Colonic mucosa (tissue), 4 donors: ENCODE measurements at regions not wholly inside any gene's neighbourhood (a gene's known extent, or its start where the extent isn't known, plus 50 kb on each side); places are given as distances from the start of the nearest gene placed in this dataset.

Experiments
- DNase-seq: peaks from one replicate; pipeline ENCODE4 v3.0.0-alpha.2; 2020
- H3K27ac ChIP-seq: fragments of 200-600 bp; one replicate; pipeline ENCODE4 v1.8.0; 2021
- H3K27me3 ChIP-seq: fragments of 200-600 bp; one replicate; pipeline ENCODE4 v1.8.0; 2021
- H3K36me3 ChIP-seq: fragments of 200-600 bp; one replicate; pipeline ENCODE4 v1.8.0; 2021
- H3K4me1 ChIP-seq: fragments of 200-600 bp; one replicate; pipeline ENCODE4 v1.8.0; 2021; ENCODE audit warnings: mild to moderate bottlenecking
- H3K4me3 ChIP-seq: fragments of 200-600 bp; one replicate; pipeline ENCODE4 v1.8.0; 2021
- H3K9ac ChIP-seq, 2 donors: one replicate each; pipeline ENCODE4 v1.7.0; 2013; ENCODE audit warnings: control low read depth in 2 of 2, low read depth in 2 of 2, low read length in 2 of 2
- H3K9me3 ChIP-seq: fragments of 200-600 bp; one replicate; pipeline ENCODE4 v1.8.0; 2021
- CTCF ChIP-seq: fragments of 200-600 bp; IDR thresholded peaks from one replicate; pipeline ENCODE4 v1.8.0; 2022; ENCODE audit warnings: antibody characterized with exemption, mild to moderate bottlenecking
- intact Hi-C: fragments of 100-400 bp; cut with DNase I; formaldehyde crosslinking; loops from one replicate; pipeline ENCODE4 v1.14.1; 2022
- donor health status: healthy.
- donor health status: DM: no; HTN: no; CAD: no.
- donor health status: DM: no; HTN: no; CAD: no.

- intact Hi-C loops, result no loop called here
- H3K27me3 ChIP-seq, result no peaks in the 10 kb centered on the region
Measured at GRCh38 chr2:176643646-176644045, 374.4 kb downstream of the MTX2 start.

GRCh38 chr2:176645494-176645893 is 376.3 kb downstream of the MTX2 start:
- Histone ChIP-seq H3K4me1 (no peaks in the 10 kb centered on the region), H3K9ac (no peak overlapping the region), H3K9me3 (no peaks in the 10 kb centered on the region), H3K4me3 (no peak overlapping the region), H3K27me3 (no peaks in the 10 kb centered on the region), H3K36me3 (no peaks in the 10 kb centered on the region), H3K27ac (no peak overlapping the region)
- no peak for TF ChIP-seq CTCF
- no peak for DNase-seq
- intact Hi-C loops, result no loop called here

More at GRCh38 chr2:176643646-176644045, 374.4 kb downstream of the MTX2 start:
- H3K36me3 ChIP-seq, result no peaks in the 10 kb centered on the region
- no peak overlapping the region for H3K9ac ChIP-seq
- H3K9me3 ChIP-seq, result no peaks in the 10 kb centered on the region
- H3K27ac ChIP-seq, result no peak overlapping the region
- no peak for TF ChIP-seq CTCF
- no peaks in the 10 kb centered on the region for H3K4me1 ChIP-seq
- H3K4me3 ChIP-seq, result no peak overlapping the region
- no peak for DNase-seq

- no peak for TF ChIP-seq CTCF
- intact Hi-C loops, result no loop called here
- Histone ChIP-seq H3K9me3 (no peaks in the 10 kb centered on the region), H3K27ac (no peak overlapping the region), H3K4me3 (no peak overlapping the region), H3K9ac (no peak overlapping the region), H3K4me1 (no peaks in the 10 kb centered on the region), H3K27me3 (no peaks in the 10 kb centered on the region), H3K36me3 (no peaks in the 10 kb centered on the region)
- no peak for DNase-seq
Measured at GRCh38 chr2:176646033-176646615, 376.9 kb downstream of the MTX2 start.

- Histone ChIP-seq H3K9ac (no peak overlapping the region), H3K36me3 (no peaks in the 10 kb centered on the region), H3K27me3 (no peaks in the 10 kb centered on the region), H3K9me3 (no peaks in the 10 kb centered on the region), H3K4me1 (no peaks in the 10 kb centered on the region), H3K4me3 (no peak overlapping the region), H3K27ac (no peak overlapping the region)
- no peak for DNase-seq
- intact Hi-C loops, result no loop called here
- TF ChIP-seq CTCF, result no peak
Measured at GRCh38 chr2:176647325-176648165, 378.3 kb downstream of the MTX2 start.

- Histone ChIP-seq H3K9me3 (no peaks in the 10 kb centered on the region), H3K4me1 (no peaks in the 10 kb centered on the region), H3K27ac (no peak overlapping the region), H3K36me3 (no peaks in the 10 kb centered on the region), H3K9ac (no peak overlapping the region), H3K4me3 (no peak overlapping the region), H3K27me3 (no peaks in the 10 kb centered on the region)
- TF ChIP-seq CTCF, result no peak
- no peak for DNase-seq
- intact Hi-C loops, result no loop called here
Measured at GRCh38 chr2:176648700-176649297, 379.6 kb downstream of the MTX2 start.
